ENCODE measurements at regions not wholly inside any gene's neighbourhood (a gene's known extent, or its start where the extent isn't known, plus 50 kb on each side); places are given as distances from the start of the nearest gene placed in this dataset.

GRCh38 chr4:45776146-45776545 lies 347.7 kb downstream of the GABRG1 start:
- DNase-seq: no peak

DNA sequence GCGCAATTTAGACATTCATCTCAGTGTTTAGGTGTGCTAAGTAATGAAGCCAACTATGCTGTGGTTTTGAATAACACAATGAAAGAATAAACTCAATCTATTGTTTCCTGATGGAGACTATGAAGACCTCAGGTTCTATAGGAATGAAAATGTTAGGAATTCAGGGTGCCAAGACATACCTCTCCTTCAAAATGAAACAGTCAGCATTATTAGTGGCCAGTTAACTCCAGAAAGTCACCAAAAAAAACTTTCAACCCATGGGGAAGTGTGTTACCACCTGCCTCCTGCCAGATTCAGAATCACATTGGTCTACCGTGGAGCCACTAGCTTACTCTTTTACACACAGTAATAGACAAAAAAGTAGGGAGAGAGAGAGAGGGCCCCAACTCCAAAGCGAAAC lies 352.9 kb downstream of the GABRG1 start:
- DNase-seq: no peak

DNA sequence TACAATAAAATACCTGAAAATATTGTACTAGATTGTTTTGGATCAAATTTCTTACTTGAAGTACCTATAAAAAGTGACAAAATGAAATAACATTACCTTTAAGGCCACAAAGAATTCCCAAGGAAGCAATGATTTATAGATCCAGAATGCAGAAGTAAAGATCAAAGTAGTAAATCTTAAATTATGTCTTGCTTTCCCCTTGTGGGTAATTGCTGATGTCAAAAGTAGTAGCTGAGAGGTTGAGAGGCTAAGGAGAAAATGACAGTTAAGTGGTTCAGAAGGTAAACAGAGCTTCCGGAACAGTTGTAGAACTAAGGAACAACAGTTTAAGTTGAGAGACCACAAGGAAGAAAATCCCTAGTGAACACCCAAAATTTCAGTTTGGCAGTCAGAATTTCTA lies 358.3 kb downstream of the GABRG1 start:
- DNase-seq: no peak

GRCh38 chr4:45751877-45752530 lies 371.9 kb downstream of the GABRG1 start:
- no peak for DNase-seq

DNA sequence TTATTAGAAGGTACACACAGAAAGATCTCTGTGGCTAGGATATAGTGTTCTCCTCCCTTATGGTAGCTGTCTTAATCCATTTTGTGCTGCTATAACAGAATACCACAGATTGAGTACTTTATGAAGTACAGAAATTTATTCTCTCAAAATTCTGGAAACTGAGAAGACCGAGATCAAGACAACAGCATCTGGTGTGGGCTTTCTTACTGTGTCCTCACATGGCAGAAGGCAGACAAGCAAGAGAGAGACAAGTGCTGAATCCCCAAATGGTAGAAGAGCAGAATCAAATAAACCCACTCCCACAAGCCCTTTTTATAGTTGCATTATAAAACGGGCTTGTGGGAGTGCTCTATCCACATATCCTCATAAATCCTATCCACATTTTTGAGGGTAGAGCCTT lies 373.1 kb downstream of the GABRG1 start:
- no peak for DNase-seq

DNA sequence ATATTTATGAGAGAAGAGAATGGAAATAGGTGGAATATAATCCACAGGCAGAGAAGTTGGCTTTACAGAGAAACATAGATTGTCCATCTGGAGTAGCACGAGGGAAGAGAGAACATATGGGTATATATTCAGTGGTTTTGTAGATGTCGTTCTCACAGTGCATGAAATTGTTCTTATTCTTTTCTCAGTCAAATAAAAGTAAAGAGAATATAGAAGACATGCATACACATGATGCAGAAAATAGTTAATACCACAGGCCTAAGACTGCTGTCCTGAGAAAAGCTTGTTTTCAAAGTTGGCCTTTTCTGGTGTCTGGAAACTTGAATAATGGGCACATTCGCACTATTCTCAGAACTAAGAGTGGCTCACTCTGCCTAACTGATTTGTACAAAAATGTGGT lies 378.1 kb downstream of the GABRG1 start:
- no peak for DNase-seq

DNA sequence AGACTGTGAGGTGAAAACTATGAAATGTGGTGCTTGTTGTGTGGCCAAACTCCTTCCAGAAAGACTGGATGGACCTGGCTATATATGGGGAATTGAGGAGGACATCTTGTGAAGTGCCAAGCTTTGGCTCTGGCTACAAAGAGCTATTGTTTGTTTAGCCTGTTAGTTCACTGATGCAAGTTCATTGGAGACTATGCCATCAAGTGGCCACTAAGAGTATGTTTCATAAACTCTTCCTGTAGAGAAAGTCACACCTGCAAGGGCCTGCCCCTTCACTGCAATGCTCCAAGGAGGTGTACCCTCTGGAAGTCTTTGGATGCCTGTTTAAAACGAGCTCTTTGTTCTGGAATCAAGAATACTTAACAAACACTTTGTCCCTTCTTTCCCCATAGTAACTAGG lies 382.0 kb downstream of the GABRG1 start:
- no peak for DNase-seq

DNA sequence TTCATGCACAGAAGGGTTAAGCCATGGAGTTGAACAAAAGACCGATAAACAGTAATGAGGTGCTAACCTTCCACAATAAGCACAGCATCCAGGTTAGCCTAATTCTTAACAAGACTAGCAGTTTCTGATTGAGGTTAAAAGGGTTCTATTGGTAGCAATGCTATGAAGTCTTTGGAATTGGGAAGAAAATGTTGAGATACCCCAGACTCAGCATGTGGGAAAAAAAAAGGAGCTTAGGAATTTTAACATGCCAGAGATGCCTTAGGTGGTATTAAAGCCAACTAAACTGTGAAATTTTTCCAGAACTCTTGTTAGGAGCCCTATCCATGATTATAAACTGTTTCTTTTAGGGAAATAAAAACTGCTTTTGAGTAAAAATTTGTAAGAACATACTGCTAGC lies 391.7 kb downstream of the GABRG1 start:
- DNase-seq: no peak

DNA sequence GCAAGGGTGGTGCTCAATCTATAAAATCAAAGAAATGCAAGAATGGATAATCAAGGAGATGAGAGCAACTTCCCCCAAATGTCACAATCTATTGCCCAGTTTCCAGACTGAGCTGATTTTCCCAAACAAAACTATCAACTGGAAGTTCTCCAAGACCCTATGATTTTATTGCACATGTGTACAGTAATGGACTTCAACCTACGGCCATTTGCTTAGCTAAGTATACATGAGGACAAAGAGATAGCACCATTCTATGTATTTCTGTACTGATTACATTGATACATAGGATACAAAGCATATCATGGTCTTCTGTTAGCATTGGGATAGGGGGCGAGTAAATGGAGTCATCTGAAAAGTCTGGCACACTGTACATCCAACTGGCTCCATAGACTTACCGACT lies 407.8 kb downstream of the GABRG1 start:
- no peak for DNase-seq

DNA sequence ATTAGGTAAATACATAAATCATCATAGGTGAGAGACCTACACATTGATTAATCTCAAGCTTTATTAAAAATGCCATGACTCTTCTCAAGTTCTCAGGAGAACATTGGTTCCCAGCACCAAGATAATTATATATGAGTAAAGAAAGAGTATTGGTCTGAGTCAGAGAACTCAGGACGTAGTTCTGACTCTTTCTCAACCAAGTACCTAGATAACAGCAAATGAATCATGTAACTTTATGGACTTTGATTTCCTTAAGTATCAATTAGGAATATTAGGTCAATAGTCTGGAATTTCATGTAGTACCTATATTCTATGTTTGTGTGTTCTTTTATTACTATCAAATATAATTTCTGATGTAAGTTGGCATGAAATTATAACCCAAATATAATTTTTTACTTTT lies 409.9 kb downstream of the GABRG1 start:
- DNase-seq: no peak

DNA sequence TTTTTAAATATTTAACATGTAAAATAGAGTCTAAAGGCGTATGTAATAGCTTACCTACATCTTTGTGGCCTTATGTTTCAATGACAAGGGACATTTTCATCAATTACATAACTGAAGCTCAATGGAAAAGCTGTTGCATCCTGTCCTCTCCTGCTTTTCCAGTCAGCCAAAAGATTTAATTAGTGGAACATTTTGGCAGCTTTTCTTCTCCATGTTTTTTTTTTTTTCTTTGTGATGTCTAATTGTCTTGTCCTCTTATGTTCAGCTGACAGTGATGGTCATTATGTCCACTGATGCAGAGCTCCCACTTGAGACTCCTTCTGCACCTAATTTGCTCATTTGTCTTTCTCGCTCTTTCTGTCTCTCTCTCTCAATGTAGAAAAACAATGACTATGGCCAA lies 422.2 kb downstream of the GABRG1 start:
- DNase-seq: no peak

DNA sequence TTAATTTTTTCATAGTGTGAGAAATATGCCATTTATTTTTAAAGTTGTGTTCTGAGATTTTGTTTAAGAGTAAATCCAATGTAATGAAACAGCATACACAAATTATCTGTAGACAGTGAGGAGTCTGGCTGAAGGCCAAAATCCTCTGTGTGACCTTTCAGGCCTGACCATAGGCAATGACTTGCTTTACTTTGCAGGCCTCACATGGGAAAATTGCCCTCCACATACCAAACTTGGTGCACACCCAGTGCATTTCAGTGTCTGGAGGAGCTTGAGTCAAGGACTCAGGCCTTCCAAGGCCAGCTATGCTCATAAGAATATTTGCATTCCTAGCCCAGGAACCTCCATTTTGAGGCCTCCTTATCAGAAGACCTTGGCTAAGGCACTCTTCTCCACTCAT lies 430.1 kb downstream of the GABRG1 start:
- DNase-seq: no peak

DNA sequence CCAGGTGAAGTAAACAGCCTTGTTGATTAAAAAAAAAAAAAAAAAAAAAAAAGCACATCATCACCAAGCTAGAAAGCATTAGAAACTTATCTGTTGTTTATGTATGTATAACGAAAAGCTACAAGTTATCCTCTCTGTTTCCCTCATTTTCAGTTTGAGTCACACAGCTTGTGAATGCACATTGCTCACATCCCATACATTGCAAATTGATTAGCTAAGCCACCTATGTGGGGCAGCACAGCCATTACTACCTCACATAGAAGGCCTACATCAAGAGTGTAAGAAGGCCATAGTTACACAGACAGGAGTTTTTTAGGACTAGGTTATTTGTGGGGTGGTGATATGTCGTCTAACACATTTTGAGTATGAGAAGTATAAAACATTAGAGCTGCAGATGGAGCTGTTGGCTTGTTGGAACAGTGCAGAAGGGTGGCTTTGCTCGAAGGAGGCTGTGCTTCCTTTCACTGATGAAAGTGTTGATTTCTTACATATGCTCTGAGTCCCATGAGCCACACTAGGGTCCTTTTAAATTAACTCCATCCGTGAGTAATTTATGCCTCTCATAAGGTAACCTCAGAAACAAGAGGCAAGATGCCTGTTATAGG lies 431.6 kb downstream of the GABRG1 start:
- peak in 1 of 2 experiments; percentile 2 for DNase-seq

DNA sequence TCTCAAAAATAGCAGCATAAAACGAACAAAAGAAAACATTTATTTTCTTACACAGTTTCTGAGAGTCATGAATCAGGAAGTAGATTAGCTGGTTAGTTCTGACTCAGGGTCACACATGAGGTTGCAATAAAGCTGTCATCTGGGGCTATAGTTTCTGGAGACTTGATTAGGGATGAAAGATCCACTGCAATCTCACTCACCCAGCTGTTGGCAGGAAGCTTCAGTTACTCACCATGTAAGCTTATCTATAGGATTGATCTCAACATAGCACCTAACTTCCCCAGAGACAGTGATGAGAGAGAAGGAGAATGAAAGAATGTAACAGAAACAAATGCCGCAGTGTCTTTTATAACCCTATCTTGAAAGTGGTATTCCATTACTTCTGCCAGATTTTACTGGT lies 435.5 kb downstream of the GABRG1 start:
- no peak for DNase-seq

DNA sequence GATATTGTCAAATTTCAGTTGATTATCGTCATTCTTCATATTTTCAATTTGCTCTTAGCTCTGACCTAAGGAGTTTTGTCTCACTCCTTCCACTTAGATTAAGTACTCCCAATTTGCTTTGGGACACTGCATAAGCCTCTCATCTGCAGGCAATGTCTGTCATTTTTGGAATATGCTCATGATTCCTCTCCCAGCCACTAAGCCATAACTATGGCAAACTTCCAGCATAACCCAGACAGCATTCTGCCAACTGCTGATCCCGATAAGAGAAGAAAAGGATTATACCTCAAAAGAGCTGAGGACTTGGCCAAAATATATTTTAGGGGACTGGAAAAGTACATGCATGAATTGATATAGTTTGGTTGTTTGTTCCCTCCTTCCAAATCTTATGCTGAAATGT lies 444.4 kb downstream of the GABRG1 start:
- no peak for DNase-seq

- no peak for DNase-seq
Observed at GRCh38 chr4:45668128-45668527, 455.7 kb downstream of the GABRG1 start.

DNA sequence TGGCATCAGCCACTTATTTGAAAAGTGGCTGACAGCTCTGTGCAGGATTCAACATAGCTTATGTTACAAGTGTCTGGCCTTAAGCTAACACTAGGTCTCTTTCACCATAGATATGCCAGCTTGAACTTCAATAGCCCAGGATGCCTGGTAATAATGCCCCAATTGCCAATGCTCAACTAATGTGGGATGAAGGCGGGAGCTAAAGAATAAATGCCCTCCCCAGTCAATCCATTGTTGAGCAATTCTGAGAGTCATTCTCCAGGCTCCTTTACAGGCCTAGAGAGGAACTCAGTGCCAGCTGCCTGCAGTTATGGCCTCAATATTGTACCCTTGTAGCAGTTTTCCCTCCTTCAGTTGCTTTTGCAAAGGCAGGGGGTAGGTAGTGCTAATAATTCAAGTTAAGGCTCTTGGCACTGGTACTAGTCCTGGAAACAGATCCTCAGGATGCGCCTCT lies 460.2 kb downstream of the GABRG1 start:
- DNase-seq: no peak

DNA sequence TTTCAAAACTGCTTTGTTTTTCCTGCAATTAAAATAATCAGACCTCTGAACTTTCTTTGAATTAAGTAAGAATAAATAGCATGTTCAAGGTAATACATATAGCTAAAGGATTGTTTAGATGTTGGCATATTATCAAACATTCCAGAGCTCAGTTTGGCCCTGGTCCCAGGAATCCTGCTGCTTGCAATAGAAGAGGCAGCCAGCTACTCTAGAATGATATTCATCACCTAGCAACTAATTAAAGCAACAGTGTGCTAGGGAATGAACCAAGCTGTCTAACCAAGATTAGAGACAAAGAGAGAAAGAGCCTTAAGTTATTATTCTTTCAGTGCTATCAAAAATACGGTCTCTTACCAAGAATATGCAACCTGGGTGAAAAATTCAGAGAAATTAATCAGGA lies 460.9 kb downstream of the GABRG1 start:
- DNase-seq: no peak

GRCh38 chr4:45661893-45662292 lies 462.0 kb downstream of the GABRG1 start:
- no peak for DNase-seq

GRCh38 chr4:45650545-45650944 lies 473.3 kb downstream of the GABRG1 start:
- DNase-seq: no peak

GRCh38 chr4:45648846-45649245 lies 475.0 kb downstream of the GABRG1 start:
- no peak for DNase-seq

DNA sequence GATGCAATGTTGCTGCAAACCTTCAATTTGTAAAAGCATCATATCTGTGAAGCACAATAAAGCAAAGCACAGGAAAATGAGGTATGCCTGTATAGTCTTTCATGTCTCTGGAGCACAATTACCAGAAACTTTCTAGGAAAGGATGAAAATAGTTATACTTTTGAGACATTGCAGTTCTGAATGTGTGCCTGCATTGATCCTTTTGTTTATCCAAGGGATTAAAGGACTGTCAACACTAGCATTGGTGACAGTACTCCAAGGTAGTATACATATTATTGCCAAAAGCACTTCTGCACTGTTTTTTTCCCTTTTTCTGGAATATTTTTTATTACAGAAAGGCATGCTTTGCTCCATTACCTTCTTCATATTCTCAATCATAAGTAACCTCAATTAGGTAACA lies 476.0 kb downstream of the GABRG1 start:
- no peak for DNase-seq

- no peak for DNase-seq
Observed at GRCh38 chr4:45646885-45647590, 476.8 kb downstream of the GABRG1 start.

DNA sequence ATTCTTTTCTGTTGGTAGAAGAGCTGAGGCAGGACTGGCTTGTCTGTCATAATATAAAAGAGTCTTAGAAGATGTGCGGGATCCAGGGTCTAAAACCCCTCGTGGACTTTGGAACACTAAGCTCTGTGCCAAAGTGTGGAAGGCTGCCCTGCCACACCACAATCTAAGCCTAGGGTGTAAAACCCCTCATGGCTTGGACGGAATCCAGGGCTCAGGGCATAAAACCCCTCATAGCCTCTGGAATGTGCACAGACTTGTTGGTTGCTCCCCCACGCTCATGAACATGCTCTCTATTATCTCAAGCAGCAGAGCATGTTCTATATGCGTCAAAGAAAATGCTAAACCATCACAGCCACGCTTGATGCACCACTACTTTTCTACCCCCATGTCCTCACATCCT lies 483.6 kb downstream of the GABRG1 start:
- no peak for DNase-seq

DNA sequence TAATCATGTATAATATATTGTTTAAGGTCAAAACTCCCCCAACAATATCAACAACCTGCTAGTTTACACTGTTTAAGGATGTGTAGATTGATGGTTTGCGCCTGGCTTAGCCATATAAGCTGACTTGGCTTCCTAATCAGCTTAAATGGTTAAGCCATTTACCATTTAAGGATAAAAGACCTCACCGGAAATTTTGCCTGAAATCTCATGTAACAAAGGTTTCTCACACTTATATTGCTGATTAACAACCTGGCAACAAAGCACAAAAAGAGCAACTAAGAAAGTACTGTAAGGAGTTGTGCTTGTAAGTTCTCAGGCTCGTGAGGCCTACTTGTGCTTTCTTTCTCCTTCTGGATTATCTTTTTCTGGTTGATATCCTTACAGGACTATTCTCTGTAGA lies 485.2 kb downstream of the GABRG1 start:
- no peak for DNase-seq

Data from Kasumi-1 (cell line).